Endodermal cell (in vitro differentiated cells): ENCODE measurements at regions not wholly inside any gene's neighbourhood (a gene's known extent, or its start where the extent isn't known, plus 50 kb on each side); places are given as distances from the start of the nearest gene placed in this dataset.
A peak's percentile ranks its signal among the peaks of the same experiment; 100 is the strongest.

Experiments
- DNase-seq: peaks from one replicate; pipeline ENCODE4 v3.0.0-alpha.2; 2017
- H3K27ac ChIP-seq: 2 replicates; pipeline ENCODE4 v1.5.1; 2013; ENCODE audit warnings: mild to moderate bottlenecking, low read depth, low read length, moderate library complexity
- H3K27me3 ChIP-seq: 2 replicates; pipeline ENCODE4 v1.6.1; 2013; ENCODE audit warnings: mild to moderate bottlenecking, low read length, moderate library complexity; ENCODE audit not compliant: insufficient read depth, control insufficient read depth, poor library complexity, severe bottlenecking
- H3K36me3 ChIP-seq: 2 replicates; pipeline ENCODE4 v1.7.0; 2013; ENCODE audit warnings: mild to moderate bottlenecking, low read length, moderate library complexity; ENCODE audit not compliant: control insufficient read depth, insufficient read depth
- H3K4me1 ChIP-seq: one replicate; pipeline ENCODE4 v1.7.0; 2013; ENCODE audit warnings: low read length; ENCODE audit not compliant: control insufficient read depth, insufficient read depth
- H3K4me3 ChIP-seq: 2 replicates; pipeline ENCODE4 v1.5.1; 2013; ENCODE audit warnings: mild to moderate bottlenecking, low read length, moderate library complexity
- H3K9ac ChIP-seq: 2 replicates; pipeline ENCODE4 v1.6.1; 2013; ENCODE audit warnings: mild to moderate bottlenecking, low read length, moderate library complexity; ENCODE audit not compliant: poor library complexity, severe bottlenecking; ENCODE audit errors: extremely low read depth
- H3K9me3 ChIP-seq: 2 replicates; pipeline ENCODE4 v1.6.1; 2013; ENCODE audit warnings: mild to moderate bottlenecking, low read length, moderate library complexity; ENCODE audit not compliant: control insufficient read depth
- H3K27ac Mint-ChIP-seq: 2 replicates; pipeline ENCODE4 v1.8.0; 2020; ENCODE audit warnings: mixed read lengths
- H3K27me3 Mint-ChIP-seq: 2 replicates; pipeline ENCODE4 v1.8.0; 2021; ENCODE audit warnings: mild to moderate bottlenecking, mixed read lengths; ENCODE audit not compliant: insufficient read depth
- H3K36me3 Mint-ChIP-seq: 2 replicates; pipeline ENCODE4 v1.8.0; 2020; ENCODE audit warnings: low read depth, mixed read lengths
- H3K4me1 Mint-ChIP-seq: 2 replicates; pipeline ENCODE4 v1.8.0; 2020; ENCODE audit warnings: mixed read lengths
- H3K4me3 Mint-ChIP-seq: 2 replicates; pipeline ENCODE4 v1.8.0; 2020; ENCODE audit warnings: mild to moderate bottlenecking, moderate library complexity, mixed read lengths
- H3K9me3 Mint-ChIP-seq: 2 replicates; pipeline ENCODE4 v1.8.0; 2020; ENCODE audit warnings: mild to moderate bottlenecking, mixed read lengths
- WGBS, 2 experiments: methylation state at CpG; one replicate each; pipeline versions ENCODE4 v1.1.5 to v1.1.7; 2013; ENCODE audit warnings: missing lambda C conversion rate in 2 of 2, mixed read lengths in 1 of 2; ENCODE audit not compliant: insufficient coverage in 1 of 2, insufficient read length in 1 of 2; 5-methylcytosine and 5-hydroxymethylcytosine counted together
- TF ChIP-seq, protein P1 (sequence below): fragments of 200-600 bp; sonication (generic); conservative IDR thresholded peaks from 2 replicates; pipeline ENCODE4 v1.5.0; 2021; ENCODE audit warnings: antibody characterized with exemption, mild to moderate bottlenecking

- WGBS, 2 experiments, result 63 to 68% methylated on average over 4 to 8 of the region's 9 CpGs
- Mint-ChIP-seq H3K9me3 (peaks cover 3% of the 10 kb centered on the region), H3K4me3 (no peak overlapping the region), H3K27me3 (no peaks in the 10 kb centered on the region), H3K4me1 (peaks cover 4% of the 10 kb centered on the region), H3K27ac (no peak overlapping the region), H3K36me3 (no peaks in the 10 kb centered on the region)
- no peaks in the 10 kb centered on the region for H3K27me3 ChIP-seq
- no peak overlapping the region for H3K27ac ChIP-seq
- no peaks in the 10 kb centered on the region for H3K36me3 ChIP-seq
- no peaks in the 10 kb centered on the region for H3K4me1 ChIP-seq
- H3K9ac ChIP-seq, result no peak overlapping the region
- TF ChIP-seq, protein P1, sequence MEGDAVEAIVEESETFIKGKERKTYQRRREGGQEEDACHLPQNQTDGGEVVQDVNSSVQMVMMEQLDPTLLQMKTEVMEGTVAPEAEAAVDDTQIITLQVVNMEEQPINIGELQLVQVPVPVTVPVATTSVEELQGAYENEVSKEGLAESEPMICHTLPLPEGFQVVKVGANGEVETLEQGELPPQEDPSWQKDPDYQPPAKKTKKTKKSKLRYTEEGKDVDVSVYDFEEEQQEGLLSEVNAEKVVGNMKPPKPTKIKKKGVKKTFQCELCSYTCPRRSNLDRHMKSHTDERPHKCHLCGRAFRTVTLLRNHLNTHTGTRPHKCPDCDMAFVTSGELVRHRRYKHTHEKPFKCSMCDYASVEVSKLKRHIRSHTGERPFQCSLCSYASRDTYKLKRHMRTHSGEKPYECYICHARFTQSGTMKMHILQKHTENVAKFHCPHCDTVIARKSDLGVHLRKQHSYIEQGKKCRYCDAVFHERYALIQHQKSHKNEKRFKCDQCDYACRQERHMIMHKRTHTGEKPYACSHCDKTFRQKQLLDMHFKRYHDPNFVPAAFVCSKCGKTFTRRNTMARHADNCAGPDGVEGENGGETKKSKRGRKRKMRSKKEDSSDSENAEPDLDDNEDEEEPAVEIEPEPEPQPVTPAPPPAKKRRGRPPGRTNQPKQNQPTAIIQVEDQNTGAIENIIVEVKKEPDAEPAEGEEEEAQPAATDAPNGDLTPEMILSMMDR, result no peak
- DNase-seq, result peak; percentile 64
- no peak overlapping the region for H3K4me3 ChIP-seq
- H3K9me3 ChIP-seq, result no peaks in the 10 kb centered on the region
Measured at GRCh38 chr5:175596761-175597189, 61.1 kb upstream of the HRH2 start.

DNA sequence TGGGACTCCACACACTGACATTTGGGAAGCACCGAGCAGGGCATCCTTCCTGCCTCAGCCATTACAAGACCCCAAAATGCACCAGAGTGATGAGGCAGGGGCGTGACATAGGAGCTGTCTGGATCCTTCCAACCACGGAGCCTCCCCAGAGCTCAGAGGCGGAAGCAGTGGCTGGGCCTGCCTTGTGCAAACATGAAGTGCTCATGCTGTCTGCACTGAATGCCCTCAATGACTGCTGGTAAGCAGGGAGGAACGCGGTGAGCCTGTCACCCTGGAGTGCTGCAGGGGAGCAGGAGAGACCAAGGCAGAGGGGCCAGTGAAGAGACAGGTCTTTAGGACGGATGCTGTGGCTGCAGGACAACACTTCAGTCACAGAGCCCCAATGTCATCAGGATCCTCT, 60.2 kb upstream of the HRH2 start:
- Histone ChIP-seq H3K36me3 (no peaks in the 10 kb centered on the region), H3K27me3 (no peaks in the 10 kb centered on the region), H3K4me3 (no peak overlapping the region), H3K9ac (no peak overlapping the region), H3K4me1 (no peaks in the 10 kb centered on the region), H3K27ac (no peak overlapping the region), H3K9me3 (no peaks in the 10 kb centered on the region)
- no peak overlapping the region for H3K4me3 Mint-ChIP-seq
- 79 to 84% methylated on average over 5 to 7 of the region's 7 CpGs for WGBS, 2 experiments
- peaks cover 3% of the 10 kb centered on the region for H3K9me3 Mint-ChIP-seq
- H3K4me1 Mint-ChIP-seq, result peaks cover 9% of the 10 kb centered on the region
- H3K27ac Mint-ChIP-seq, result no peak overlapping the region
- H3K36me3 Mint-ChIP-seq, result no peaks in the 10 kb centered on the region
- no peaks in the 10 kb centered on the region for H3K27me3 Mint-ChIP-seq
- TF ChIP-seq, protein P1, result no peak
- no peak for DNase-seq

DNA sequence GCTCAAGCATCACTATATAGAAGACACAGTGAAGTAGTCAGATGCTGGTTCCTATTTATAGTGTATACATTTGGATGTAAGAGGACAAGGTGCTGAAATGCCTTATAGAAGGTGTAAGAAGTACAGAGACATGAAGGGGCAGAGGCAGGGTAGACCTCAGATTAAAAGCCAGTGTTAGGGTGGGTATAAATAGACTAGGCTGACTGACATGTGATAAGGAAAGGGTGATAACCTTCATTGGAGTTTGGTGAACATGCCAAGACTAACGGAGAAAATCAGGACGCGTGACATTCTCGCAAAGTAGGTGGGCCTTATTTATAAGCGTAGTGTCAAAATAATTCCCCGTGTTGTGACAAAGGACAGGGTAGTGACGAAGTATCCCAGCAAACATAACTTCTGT, 59.1 kb upstream of the HRH2 start:
- Mint-ChIP-seq H3K27ac (no peak overlapping the region), H3K9me3 (peaks cover 3% of the 10 kb centered on the region)

More for the DNA sequence above, 59.1 kb upstream of the HRH2 start:
- no peak overlapping the region for H3K4me3 ChIP-seq
- no peaks in the 10 kb centered on the region for H3K36me3 ChIP-seq
- WGBS, 2 experiments, result 93 to 96% methylated on average over 7 of the region's 7 CpGs
- no peak overlapping the region for H3K4me3 Mint-ChIP-seq
- no peaks in the 10 kb centered on the region for H3K4me1 ChIP-seq
- H3K4me1 Mint-ChIP-seq, result peaks cover 16% of the 10 kb centered on the region
- H3K9ac ChIP-seq, result no peak overlapping the region
- TF ChIP-seq, protein P1, result no peak
- no peaks in the 10 kb centered on the region for H3K9me3 ChIP-seq
- H3K27me3 Mint-ChIP-seq, result no peaks in the 10 kb centered on the region
- no peak for DNase-seq
- no peaks in the 10 kb centered on the region for H3K36me3 Mint-ChIP-seq
- H3K27me3 ChIP-seq, result no peaks in the 10 kb centered on the region
- no peak overlapping the region for H3K27ac ChIP-seq
